LNCaP clone FGC (cell line): ENCODE measurements at regions not wholly inside any gene's neighbourhood (a gene's known extent, or its start where the extent isn't known, plus 50 kb on each side); places are given as distances from the start of the nearest gene placed in this dataset.

Experiments used
- DNase-seq: peaks from one replicate; pipeline ENCODE4 v3.0.0-alpha.2; 2011; ENCODE audit warnings: low read depth
- H3K4me3 ChIP-seq: 2 replicates; pipeline ENCODE4 v1.5.1; 2011; ENCODE audit warnings: mild to moderate bottlenecking, low read depth, low read length, control low read depth
- TF ChIP-seq, protein P1 (sequence below): IDR thresholded peaks from 2 replicates; pipeline ENCODE4 v1.5.1; 2012; ENCODE audit warnings: mild to moderate bottlenecking; ENCODE audit not compliant: control insufficient read depth, insufficient read depth; ENCODE audit errors: extremely low read depth

DNA sequence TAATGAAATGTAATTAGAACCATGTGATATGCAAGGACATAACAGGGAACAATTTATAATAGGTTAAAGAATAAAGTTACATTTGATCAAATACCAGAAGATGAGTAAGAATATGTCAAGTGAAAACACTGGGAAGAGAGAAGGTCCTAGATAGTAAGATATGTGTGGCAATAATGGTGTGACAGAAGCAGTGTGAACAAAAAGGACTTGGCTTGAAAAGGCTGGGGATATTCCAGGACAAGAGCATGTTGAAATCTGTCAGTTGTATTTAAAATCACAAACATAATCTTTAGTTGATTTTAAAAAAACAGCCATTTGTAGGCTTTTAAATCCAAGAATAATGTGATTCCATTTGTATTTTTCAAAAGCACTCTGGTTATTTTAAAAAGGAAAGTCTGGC is 1399.9 kb upstream of the SLC39A10 start:
- no peak overlapping the region for H3K4me3 ChIP-seq
- TF ChIP-seq, protein P1, sequence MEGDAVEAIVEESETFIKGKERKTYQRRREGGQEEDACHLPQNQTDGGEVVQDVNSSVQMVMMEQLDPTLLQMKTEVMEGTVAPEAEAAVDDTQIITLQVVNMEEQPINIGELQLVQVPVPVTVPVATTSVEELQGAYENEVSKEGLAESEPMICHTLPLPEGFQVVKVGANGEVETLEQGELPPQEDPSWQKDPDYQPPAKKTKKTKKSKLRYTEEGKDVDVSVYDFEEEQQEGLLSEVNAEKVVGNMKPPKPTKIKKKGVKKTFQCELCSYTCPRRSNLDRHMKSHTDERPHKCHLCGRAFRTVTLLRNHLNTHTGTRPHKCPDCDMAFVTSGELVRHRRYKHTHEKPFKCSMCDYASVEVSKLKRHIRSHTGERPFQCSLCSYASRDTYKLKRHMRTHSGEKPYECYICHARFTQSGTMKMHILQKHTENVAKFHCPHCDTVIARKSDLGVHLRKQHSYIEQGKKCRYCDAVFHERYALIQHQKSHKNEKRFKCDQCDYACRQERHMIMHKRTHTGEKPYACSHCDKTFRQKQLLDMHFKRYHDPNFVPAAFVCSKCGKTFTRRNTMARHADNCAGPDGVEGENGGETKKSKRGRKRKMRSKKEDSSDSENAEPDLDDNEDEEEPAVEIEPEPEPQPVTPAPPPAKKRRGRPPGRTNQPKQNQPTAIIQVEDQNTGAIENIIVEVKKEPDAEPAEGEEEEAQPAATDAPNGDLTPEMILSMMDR = no peak
- no peak for DNase-seq

DNA sequence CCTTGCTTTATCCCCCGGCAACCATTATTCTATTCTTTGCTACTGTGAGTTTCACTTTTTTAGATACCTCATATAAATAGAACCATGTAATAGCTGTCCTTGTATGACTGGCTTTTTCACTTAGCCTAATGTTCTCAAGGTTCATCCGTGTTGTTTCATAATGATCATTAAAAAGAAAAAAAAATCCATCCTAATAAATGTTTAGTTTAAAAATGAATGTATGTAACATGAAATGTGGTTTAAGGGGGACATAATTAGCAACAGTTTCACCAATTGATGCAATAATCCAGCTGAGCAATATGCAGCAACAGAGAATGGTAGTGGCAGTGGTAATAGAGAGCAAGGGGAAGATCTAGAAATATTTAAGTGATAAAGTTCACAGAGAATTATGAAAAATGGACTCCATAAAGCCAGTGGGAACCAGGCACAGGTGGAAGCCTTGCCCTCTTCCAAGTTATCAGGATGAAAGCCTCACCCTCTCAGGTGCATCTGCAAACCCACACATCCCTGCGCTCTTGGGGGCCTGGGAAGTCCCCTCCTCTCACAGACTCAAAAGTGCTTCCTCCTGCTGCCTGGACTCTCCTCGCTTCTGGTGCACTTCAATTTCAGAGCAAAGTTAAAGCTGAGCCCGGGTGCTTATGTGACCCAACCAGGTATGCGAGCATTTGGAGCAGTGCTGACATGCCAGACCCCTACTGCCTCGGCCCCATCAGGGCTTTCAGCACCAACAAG is 1403.3 kb upstream of the SLC39A10 start:
- DNase-seq = no peak
- TF ChIP-seq, protein P1 = no peak
- no peak overlapping the region for H3K4me3 ChIP-seq

GRCh38 chr2:194252127-194252526 is 1404.9 kb upstream of the SLC39A10 start:
- no peak overlapping the region for H3K4me3 ChIP-seq
- TF ChIP-seq, protein P1 = no peak
- no peak for DNase-seq

GRCh38 chr2:194232600-194232999 is 1424.4 kb upstream of the SLC39A10 start:
- TF ChIP-seq, protein P1 = no peak
- H3K4me3 ChIP-seq = no peak overlapping the region
- DNase-seq = no peak

GRCh38 chr2:194223218-194223617 is 1433.8 kb upstream of the SLC39A10 start:
- no peak overlapping the region for H3K4me3 ChIP-seq
- DNase-seq = no peak
- TF ChIP-seq, protein P1 = no peak

- TF ChIP-seq, protein P1 = no peak
- no peak for DNase-seq
- no peak overlapping the region for H3K4me3 ChIP-seq
Observed at GRCh38 chr2:194214192-194214591, 1442.8 kb upstream of the SLC39A10 start.
